ENCODE measurements at regions not wholly inside any gene's neighbourhood (a gene's known extent, or its start where the extent isn't known, plus 50 kb on each side); places are given as distances from the start of the nearest gene placed in this dataset.

- Histone ChIP-seq H3K27ac (ENCODE audit: low read depth, low read length, poor library complexity, severe bottlenecking) (no peak overlapping the region), H3F3A (ENCODE audit: insufficient read depth, low read length) (no peaks in the 10 kb centered on the region), H3K36me3 (ENCODE audit: insufficient read depth, low read length) (no peaks in the 10 kb centered on the region), H2AFZ (ENCODE audit: low read length) (no peak overlapping the region), H3K4me2 (ENCODE audit: low read length) (no peak overlapping the region), H3K79me2 (ENCODE audit: insufficient read depth, low read length) (no peaks in the 10 kb centered on the region), H4K20me1 (ENCODE audit: insufficient read depth, low read length) (no peaks in the 10 kb centered on the region), H3K4me3 (ENCODE audit: low read depth, low read length, poor library complexity, severe bottlenecking) (no peak overlapping the region), H3K4me1 (ENCODE audit: insufficient read depth, low read length, severe bottlenecking) (no peaks in the 10 kb centered on the region), H3K9ac (ENCODE audit: low read length) (no peak overlapping the region), H3K27me3 (ENCODE audit: insufficient read depth, low read length) (no peaks in the 10 kb centered on the region), H3K9me2 (ENCODE audit: low read depth, low read length) (no peaks in the 10 kb centered on the region), H3K9me3 (ENCODE audit: low read length) (no peaks in the 10 kb centered on the region)
- TF ChIP-seq EZH2 (IDR thresholded peaks at IDR 0.05; ENCODE audit: borderline replicate concordance, low read length) (no peak), CTCF (IDR thresholded peaks at IDR 0.05; ENCODE audit: low read length) (no peak)
These were observed 690.8 kb upstream of the CELF4 start for GRCh38 chr18:38256366-38256765.

- Histone ChIP-seq H3K4me3 (ENCODE audit: low read depth, low read length, poor library complexity, severe bottlenecking) (no peak overlapping the region), H3K4me1 (ENCODE audit: insufficient read depth, low read length, severe bottlenecking) (no peaks in the 10 kb centered on the region), H3K9me2 (ENCODE audit: low read depth, low read length) (no peaks in the 10 kb centered on the region)
These were observed 685.4 kb upstream of the CELF4 start for GRCh38 chr18:38250971-38251370.

GRCh38 chr18:38244480-38244879, 678.9 kb upstream of the CELF4 start:
- Histone ChIP-seq H3K9me2 (ENCODE audit: low read depth, low read length) (no peaks in the 10 kb centered on the region), H3K9me3 (ENCODE audit: low read length) (no peaks in the 10 kb centered on the region), H3F3A (ENCODE audit: insufficient read depth, low read length) (no peaks in the 10 kb centered on the region), H3K4me3 (ENCODE audit: low read depth, low read length, poor library complexity, severe bottlenecking) (no peak overlapping the region), H4K20me1 (ENCODE audit: insufficient read depth, low read length) (no peaks in the 10 kb centered on the region), H3K4me2 (ENCODE audit: low read length) (no peak overlapping the region), H3K4me1 (ENCODE audit: insufficient read depth, low read length, severe bottlenecking) (no peaks in the 10 kb centered on the region), H3K36me3 (ENCODE audit: insufficient read depth, low read length) (no peaks in the 10 kb centered on the region), H3K27me3 (ENCODE audit: insufficient read depth, low read length) (no peaks in the 10 kb centered on the region), H2AFZ (ENCODE audit: low read length) (no peak overlapping the region), H3K79me2 (ENCODE audit: insufficient read depth, low read length) (no peaks in the 10 kb centered on the region), H3K27ac (ENCODE audit: low read depth, low read length, poor library complexity, severe bottlenecking) (no peak overlapping the region), H3K9ac (ENCODE audit: low read length) (no peak overlapping the region)
- TF ChIP-seq EZH2 (IDR thresholded peaks at IDR 0.05; ENCODE audit: borderline replicate concordance, low read length) = no peak
- TF ChIP-seq CTCF (IDR thresholded peaks at IDR 0.05; ENCODE audit: low read length) = no peak

More at GRCh38 chr18:38250971-38251370, 685.4 kb upstream of the CELF4 start:
- Histone ChIP-seq H3K27me3 (ENCODE audit: insufficient read depth, low read length) (no peaks in the 10 kb centered on the region), H4K20me1 (ENCODE audit: insufficient read depth, low read length) (no peaks in the 10 kb centered on the region), H2AFZ (ENCODE audit: low read length) (no peak overlapping the region), H3K9ac (ENCODE audit: low read length) (no peak overlapping the region), H3K9me3 (ENCODE audit: low read length) (no peaks in the 10 kb centered on the region), H3K79me2 (ENCODE audit: insufficient read depth, low read length) (no peaks in the 10 kb centered on the region), H3F3A (ENCODE audit: insufficient read depth, low read length) (no peaks in the 10 kb centered on the region), H3K4me2 (ENCODE audit: low read length) (no peak overlapping the region), H3K27ac (ENCODE audit: low read depth, low read length, poor library complexity, severe bottlenecking) (no peak overlapping the region), H3K36me3 (ENCODE audit: insufficient read depth, low read length) (no peaks in the 10 kb centered on the region)
- TF ChIP-seq CTCF (IDR thresholded peaks at IDR 0.05; ENCODE audit: low read length) = no peak
- TF ChIP-seq EZH2 (IDR thresholded peaks at IDR 0.05; ENCODE audit: borderline replicate concordance, low read length) = no peak
